HCT116 (cell line): ENCODE measurements at regions not wholly inside any gene's neighbourhood (a gene's known extent, or its start where the extent isn't known, plus 50 kb on each side); places are given as distances from the start of the nearest gene placed in this dataset.

Experiments used
- ATAC-seq: fragments of 200-7000 bp; cut with Tn5 transposase; 2 replicates; pipeline ENCODE4 v1.9.1; 2020; ENCODE audit warnings: mild to moderate bottlenecking, moderate library complexity
- BruUV-seq: library from RNA; stranded (reverse); fragments of 400-500 nt; replicated peaks from 2 replicates; lab custom pipeline; 2021; lab: Mats Ljungman, UMichigan
- CTCF ChIA-PET: fragments of 300-600 bp; sonication (Branson Sonifier 250); formaldehyde crosslinking; loops from one replicate; lab custom pipeline; 2021; ENCODE audit warnings: antibody characterized with exemption; lab: Charles Lee
- POLR2A ChIA-PET: fragments of 300-600, 350-600 bp; sonication (Branson Sonifier 250); formaldehyde crosslinking; loops from one replicate; lab custom pipeline; 2021; ENCODE audit warnings: antibody characterized with exemption; lab: Charles Lee
- RAD21 ChIA-PET, 2 experiments: fragments of 300-600 bp; sonication (Branson Sonifier 250); formaldehyde crosslinking; loops; one replicate each; lab custom pipeline; 2023; ENCODE audit warnings: low total read pairs in 2 of 2; ENCODE audit not compliant: uncharacterized antibody in 2 of 2, unreplicated experiment in 2 of 2, low non-redundant PET in 1 of 2; lab: Charles Lee
- DNase-seq: peaks from one replicate; pipeline ENCODE4 v3.0.0-alpha.2; 2010; ENCODE audit warnings: low read depth, low spot score
- H2AFZ ChIP-seq: fragments of 200-600 bp; shearing (Covaris generic), sonication (generic); 2 replicates; pipeline ENCODE4 v1.6.1; 2017; ENCODE audit warnings: low read depth, mixed run types, mixed read lengths, antibody characterized with exemption, low read length; ENCODE audit not compliant: poor library complexity, severe bottlenecking
- H3K27ac ChIP-seq: 2 replicates; pipeline ENCODE4 v1.5.1; 2012; ENCODE audit warnings: low read depth, low read length
- H3K27me3 ChIP-seq: fragments of 200-600 bp; sonication (generic); 2 replicates; pipeline ENCODE4 v1.6.1; 2016; ENCODE audit warnings: mixed run types, low read length, mixed read lengths; ENCODE audit not compliant: insufficient read depth
- H3K36me3 ChIP-seq, 2 experiments: fragments of 200-500 bp in 1 of 2; fragments of 200-600 bp in 1 of 2; sonication (Bioruptor generic) in 1 of 2; sonication (generic) in 1 of 2; 2 replicates each; pipeline versions ENCODE4 v1.5.1 to v1.6.1; 2014 to 2016; ENCODE audit warnings: low read length in 2 of 2, inconsistent platforms in 1 of 2, mixed read lengths in 1 of 2, mixed run types in 1 of 2; ENCODE audit not compliant: insufficient read depth in 2 of 2, control insufficient read depth in 1 of 2
- H3K4me1 ChIP-seq, 2 experiments: fragments of 200-600 bp in 1 of 2; sonication (generic) in 1 of 2; 2 replicates each; pipeline versions ENCODE4 v1.5.1 to v1.6.1; 2012 to 2017; ENCODE audit warnings: low read length in 2 of 2, inconsistent platforms in 1 of 2, mild to moderate bottlenecking in 1 of 2, mixed read lengths in 1 of 2, mixed run types in 1 of 2, moderate library complexity in 1 of 2; ENCODE audit not compliant: insufficient read depth in 2 of 2, control insufficient read depth in 1 of 2
- H3K4me2 ChIP-seq: fragments of 200-600 bp; sonication (generic); 2 replicates; pipeline ENCODE4 v1.6.1; 2017; ENCODE audit warnings: mixed run types, low read length, mixed read lengths
- H3K4me3 ChIP-seq, 2 experiments: fragments of 200-600 bp in 1 of 2; sonication (generic) in 1 of 2; replicated peaks in 1 of 2; 2 replicates each; pipeline ENCODE4 v1.5.1; 2011 to 2016; ENCODE audit warnings: low read length in 2 of 2, control low read depth in 1 of 2, low read depth in 1 of 2, mild to moderate bottlenecking in 1 of 2, mixed read lengths in 1 of 2, mixed run types in 1 of 2
- H3K79me2 ChIP-seq: fragments of 200-600 bp; sonication (generic); 2 replicates; pipeline ENCODE4 v1.6.1; 2017; ENCODE audit warnings: mild to moderate bottlenecking, mixed run types, low read length, moderate library complexity, mixed read lengths; ENCODE audit not compliant: insufficient read depth
- H3K9ac ChIP-seq: fragments of 200-600 bp; sonication (generic); 2 replicates; pipeline ENCODE4 v1.6.1; 2016; ENCODE audit warnings: low read length, mixed read lengths
- H3K9me2 ChIP-seq: fragments of 200-600 bp; sonication (generic), shearing (Covaris generic); 2 replicates; pipeline ENCODE4 v1.6.1; 2017; ENCODE audit warnings: mixed run types, mild to moderate bottlenecking, moderate library complexity; ENCODE audit not compliant: insufficient read depth
- H3K9me3 ChIP-seq, 2 experiments: fragments of 200-500 bp in 1 of 2; fragments of 200-600 bp in 1 of 2; sonication (Bioruptor generic) in 1 of 2; sonication (generic) in 1 of 2; 2 replicates each; pipeline ENCODE4 v1.6.1; 2014 to 2017; ENCODE audit warnings: low read length in 2 of 2, mixed read lengths in 2 of 2, inconsistent platforms in 1 of 2, low read depth in 1 of 2, mild to moderate bottlenecking in 1 of 2, mixed run types in 1 of 2, moderate library complexity in 1 of 2; ENCODE audit not compliant: control insufficient read depth in 1 of 2, insufficient read depth in 1 of 2
- H4K20me1 ChIP-seq: fragments of 200-600 bp; sonication (generic), shearing (Covaris generic); 2 replicates; pipeline ENCODE4 v1.6.1; 2017; ENCODE audit warnings: mixed run types, mild to moderate bottlenecking, moderate library complexity; ENCODE audit not compliant: insufficient read depth
- CEBPB ChIP-seq: IDR thresholded peaks from 2 replicates; pipeline ENCODE4 v1.6.1; 2012; ENCODE audit warnings: low read depth
- EZH2 ChIP-seq: fragments of 200-600 bp; sonication (generic); IDR thresholded peaks from 2 replicates; pipeline ENCODE4 v1.6.1; 2017; ENCODE audit warnings: antibody characterized with exemption, mixed run types
- EZH2phosphoT487 ChIP-seq: fragments of 200-600 bp; IDR thresholded peaks from 2 replicates; pipeline ENCODE4 v1.6.1; 2018; ENCODE audit warnings: antibody characterized with exemption, borderline replicate concordance
- FOSL1 ChIP-seq: IDR thresholded peaks from 2 replicates; pipeline ENCODE4 v1.6.1; 2012; ENCODE audit warnings: low read depth
- JUND ChIP-seq: IDR thresholded peaks from 2 replicates; pipeline ENCODE4 v1.6.1; 2012
- POLR2A ChIP-seq: IDR thresholded peaks from 2 replicates; pipeline ENCODE4 v1.7.0; 2011; ENCODE audit warnings: borderline replicate concordance; ENCODE audit not compliant: insufficient read depth, insufficient read length; ENCODE audit errors: extremely low read depth
- RAD21 ChIP-seq: IDR thresholded peaks from 2 replicates; pipeline ENCODE4 v1.6.1; 2012; ENCODE audit warnings: low read depth, mild to moderate bottlenecking
- SIN3A ChIP-seq: IDR thresholded peaks from 2 replicates; pipeline ENCODE4 v1.6.1; 2012; ENCODE audit warnings: low read depth
- SRF ChIP-seq: IDR thresholded peaks from 2 replicates; pipeline ENCODE4 v1.6.1; 2012; ENCODE audit warnings: low read depth
- ZFX ChIP-seq: fragments of 450-650 bp; IDR thresholded peaks from 2 replicates; pipeline ENCODE4 v1.6.1; 2017
- intact Hi-C: fragments of 100-400 bp; cut with micrococcal nuclease; formaldehyde crosslinking; loops from 2 replicates; pipeline ENCODE4 v1.10.0; 2022
- TF ChIP-seq, protein P1 (sequence below): IDR thresholded peaks from 2 replicates; pipeline ENCODE4 v1.6.1; 2012
- TF ChIP-seq, protein P2 (sequence below): IDR thresholded peaks from 2 replicates; pipeline ENCODE4 v1.6.1; 2012
- TF ChIP-seq, protein P3 (sequence below): IDR thresholded peaks from 2 replicates; pipeline ENCODE4 v1.6.1; 2011; ENCODE audit warnings: mild to moderate bottlenecking, low read length, moderate library complexity; ENCODE audit not compliant: insufficient replicate concordance; ENCODE audit errors: extremely low read depth

DNA sequence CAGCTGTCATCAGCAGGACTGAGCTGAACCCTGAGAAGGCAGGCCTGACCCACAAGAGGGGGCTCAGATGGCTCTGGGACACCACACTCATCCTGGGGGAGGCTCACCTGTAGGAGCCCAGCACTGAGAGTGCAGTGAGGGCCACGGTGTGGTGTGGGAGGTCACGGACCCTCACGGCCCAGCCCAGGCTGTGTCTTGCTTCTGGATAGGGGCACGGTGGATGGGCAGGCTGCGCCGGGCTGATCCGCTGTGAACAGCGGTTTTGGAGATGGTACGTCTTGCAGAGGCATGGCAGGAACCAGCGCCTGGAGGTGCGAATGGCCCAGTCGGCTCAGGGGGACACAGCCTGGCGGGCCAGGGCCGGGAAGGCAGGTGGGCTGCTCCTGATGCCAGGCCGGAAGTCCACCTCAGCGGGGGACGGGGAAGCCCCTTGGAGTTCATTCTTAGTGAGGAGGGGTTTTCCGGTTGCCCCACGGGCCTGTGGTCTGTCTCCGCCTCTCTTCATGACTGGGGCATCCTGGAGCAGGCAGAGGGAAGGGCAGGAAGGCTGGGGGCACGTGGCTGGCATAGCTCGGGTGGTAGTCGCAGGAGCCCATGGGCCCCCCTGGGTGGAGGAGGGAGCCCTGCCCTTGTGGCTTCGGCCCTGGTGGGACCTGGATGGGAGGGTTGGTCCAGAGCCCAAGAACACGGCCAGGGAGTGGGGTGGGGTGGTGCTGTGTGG lies 112.5 kb downstream of the UNCX start:
- Histone ChIP-seq H3K4me2 (no peak overlapping the region), H3K9me3 (no peaks in the 10 kb centered on the region), H3K4me1 (no peaks in the 10 kb centered on the region), H3K36me3 (no peaks in the 10 kb centered on the region), H3K27me3 (no peaks in the 10 kb centered on the region), H3K79me2 (no peaks in the 10 kb centered on the region), H3K4me3 (no peak overlapping the region), H3K9ac (no peak overlapping the region), H2AFZ (no peak overlapping the region), H4K20me1 (no peaks in the 10 kb centered on the region), H3K9me2 (no peaks in the 10 kb centered on the region), H3K27ac (no peak overlapping the region)
- RAD21 ChIA-PET = no interaction called here
- no peak for TF ChIP-seq ZFX
- TF ChIP-seq EZH2 = no peak
- TF ChIP-seq SIN3A = no peak
- TF ChIP-seq CEBPB = no peak
- TF ChIP-seq, protein P1, sequence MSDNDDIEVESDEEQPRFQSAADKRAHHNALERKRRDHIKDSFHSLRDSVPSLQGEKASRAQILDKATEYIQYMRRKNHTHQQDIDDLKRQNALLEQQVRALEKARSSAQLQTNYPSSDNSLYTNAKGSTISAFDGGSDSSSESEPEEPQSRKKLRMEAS = no peak
- no peak for ATAC-seq
- POLR2A ChIA-PET = no interaction called here
- BruUV-seq = no TSS peak
- intact Hi-C loops = no loop called here
- CTCF ChIA-PET = no interaction called here
- no peak for DNase-seq

GRCh38 chr7:1345796-1346755 lies 113.2 kb downstream of the MICALL2 start:
- BruUV-seq = no TSS peak
- Histone ChIP-seq H2AFZ (no peak overlapping the region), H3K9me2 (no peaks in the 10 kb centered on the region), H3K4me3 (no peak overlapping the region), H3K9me3 (no peaks in the 10 kb centered on the region), H3K27me3 (no peaks in the 10 kb centered on the region), H3K4me2 (no peak overlapping the region), H3K9ac (no peak overlapping the region), H3K4me1 (no peaks in the 10 kb centered on the region), H3K36me3 (no peaks in the 10 kb centered on the region), H3K27ac (no peak overlapping the region), H3K79me2 (no peaks in the 10 kb centered on the region), H4K20me1 (no peaks in the 10 kb centered on the region)
- DNase-seq (no peak), ATAC-seq (no peak)
- intact Hi-C loops = no loop called here
- TF ChIP-seq EZH2 = no peak
- no peak for TF ChIP-seq FOSL1
- TF ChIP-seq POLR2A = no peak
- no peak for TF ChIP-seq JUND
- no peak for TF ChIP-seq EZH2phosphoT487
- TF ChIP-seq, protein P2, sequence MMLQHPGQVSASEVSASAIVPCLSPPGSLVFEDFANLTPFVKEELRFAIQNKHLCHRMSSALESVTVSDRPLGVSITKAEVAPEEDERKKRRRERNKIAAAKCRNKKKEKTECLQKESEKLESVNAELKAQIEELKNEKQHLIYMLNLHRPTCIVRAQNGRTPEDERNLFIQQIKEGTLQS = no peak
- TF ChIP-seq SRF = no peak
- TF ChIP-seq RAD21 = no peak
- TF ChIP-seq, protein P3, sequence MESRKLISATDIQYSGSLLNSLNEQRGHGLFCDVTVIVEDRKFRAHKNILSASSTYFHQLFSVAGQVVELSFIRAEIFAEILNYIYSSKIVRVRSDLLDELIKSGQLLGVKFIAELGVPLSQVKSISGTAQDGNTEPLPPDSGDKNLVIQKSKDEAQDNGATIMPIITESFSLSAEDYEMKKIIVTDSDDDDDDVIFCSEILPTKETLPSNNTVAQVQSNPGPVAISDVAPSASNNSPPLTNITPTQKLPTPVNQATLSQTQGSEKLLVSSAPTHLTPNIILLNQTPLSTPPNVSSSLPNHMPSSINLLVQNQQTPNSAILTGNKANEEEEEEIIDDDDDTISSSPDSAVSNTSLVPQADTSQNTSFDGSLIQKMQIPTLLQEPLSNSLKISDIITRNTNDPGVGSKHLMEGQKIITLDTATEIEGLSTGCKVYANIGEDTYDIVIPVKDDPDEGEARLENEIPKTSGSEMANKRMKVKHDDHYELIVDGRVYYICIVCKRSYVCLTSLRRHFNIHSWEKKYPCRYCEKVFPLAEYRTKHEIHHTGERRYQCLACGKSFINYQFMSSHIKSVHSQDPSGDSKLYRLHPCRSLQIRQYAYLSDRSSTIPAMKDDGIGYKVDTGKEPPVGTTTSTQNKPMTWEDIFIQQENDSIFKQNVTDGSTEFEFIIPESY = no peak
- CTCF ChIA-PET = no interaction called here
- RAD21 ChIA-PET = no interaction called here
- POLR2A ChIA-PET = no interaction called here
